WTC11 (cell line): ENCODE measurements at regions not wholly inside any gene's neighbourhood (a gene's known extent, or its start where the extent isn't known, plus 50 kb on each side); places are given as distances from the start of the nearest gene placed in this dataset.

Experiments used
- ARID4B ChIP-seq: sonication (generic); formaldehyde crosslinking; IDR thresholded peaks from 2 replicates; pipeline ENCODE4 v1.8.0; 2023; ENCODE audit warnings: missing genetic modification reagents, mild to moderate bottlenecking, borderline replicate concordance
- ELF4 ChIP-seq: sonication (generic); formaldehyde crosslinking; IDR thresholded peaks from 2 replicates; pipeline ENCODE4 v1.8.1; 2022; ENCODE audit warnings: low read depth, mild to moderate bottlenecking, moderate library complexity, missing genetic modification reagents
- ESRRA ChIP-seq: sonication (generic); formaldehyde crosslinking; IDR thresholded peaks from 2 replicates; pipeline ENCODE4 v1.8.1; 2022; ENCODE audit warnings: mild to moderate bottlenecking, missing genetic modification reagents, borderline replicate concordance
- MAX ChIP-seq: sonication (generic); formaldehyde crosslinking; IDR thresholded peaks from 2 replicates; pipeline ENCODE4 v1.8.0; 2022; ENCODE audit warnings: mild to moderate bottlenecking, missing genetic modification reagents
- RORB ChIP-seq: fragments of 250-450 bp; sonication (Bioruptor Pico); IDR thresholded peaks from 2 replicates; pipeline ENCODE4 v1.9.0; 2021; ENCODE audit warnings: mild to moderate bottlenecking
- SMAD3 ChIP-seq: sonication (generic); formaldehyde crosslinking; IDR thresholded peaks from 2 replicates; pipeline ENCODE4 v1.8.0; 2022; ENCODE audit warnings: missing genetic modification reagents, mild to moderate bottlenecking, borderline replicate concordance
- TEAD4 ChIP-seq: sonication (generic); formaldehyde crosslinking; IDR thresholded peaks from 2 replicates; pipeline ENCODE4 v1.8.0; 2022; ENCODE audit warnings: mild to moderate bottlenecking, missing genetic modification reagents
- ZBTB21 ChIP-seq: sonication (generic); formaldehyde crosslinking; IDR thresholded peaks from 2 replicates; pipeline ENCODE4 v1.8.1; 2023; ENCODE audit warnings: mild to moderate bottlenecking, missing genetic modification reagents, borderline replicate concordance
- TF ChIP-seq, protein P1 (sequence below): sonication (generic); formaldehyde crosslinking; IDR thresholded peaks from 2 replicates; pipeline ENCODE4 v1.8.1; 2022; ENCODE audit warnings: missing genetic modification reagents, borderline replicate concordance
- TF ChIP-seq, protein P2 (sequence below): sonication (generic); formaldehyde crosslinking; conservative IDR thresholded peaks from 2 replicates; pipeline ENCODE4 v1.8.1; 2022; ENCODE audit warnings: mild to moderate bottlenecking, missing genetic modification reagents
- TF ChIP-seq, protein P3 (sequence below): fragments of 200-600 bp; IDR thresholded peaks from 2 replicates; pipeline ENCODE4 v1.8.0; 2022; ENCODE audit warnings: antibody characterized with exemption
- TF ChIP-seq, protein P4 (sequence below): sonication (generic); formaldehyde crosslinking; IDR thresholded peaks from 2 replicates; pipeline ENCODE4 v1.8.1; 2023; ENCODE audit warnings: mild to moderate bottlenecking, missing genetic modification reagents

DNA sequence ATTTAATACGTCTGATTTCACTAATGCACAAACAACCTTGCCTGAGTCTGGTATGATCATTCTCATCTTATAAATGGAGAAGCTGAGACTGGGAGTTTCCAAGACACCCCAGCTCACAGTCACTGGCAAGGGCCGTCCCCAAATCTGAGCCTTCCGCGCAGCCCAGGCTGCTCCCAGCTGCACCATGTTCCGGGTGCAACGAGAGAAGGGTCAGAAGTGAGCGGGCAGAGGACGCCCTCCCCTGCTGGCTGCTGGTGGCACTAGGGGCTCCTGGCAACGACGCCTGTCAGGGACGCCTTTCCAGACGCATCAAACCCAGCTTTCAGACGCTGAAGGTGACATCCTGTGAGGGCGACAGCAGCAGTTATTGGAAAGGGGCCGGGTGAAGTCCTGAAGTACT, 115.3 kb upstream of the PROKR2 start:
- TF ChIP-seq, protein P1, sequence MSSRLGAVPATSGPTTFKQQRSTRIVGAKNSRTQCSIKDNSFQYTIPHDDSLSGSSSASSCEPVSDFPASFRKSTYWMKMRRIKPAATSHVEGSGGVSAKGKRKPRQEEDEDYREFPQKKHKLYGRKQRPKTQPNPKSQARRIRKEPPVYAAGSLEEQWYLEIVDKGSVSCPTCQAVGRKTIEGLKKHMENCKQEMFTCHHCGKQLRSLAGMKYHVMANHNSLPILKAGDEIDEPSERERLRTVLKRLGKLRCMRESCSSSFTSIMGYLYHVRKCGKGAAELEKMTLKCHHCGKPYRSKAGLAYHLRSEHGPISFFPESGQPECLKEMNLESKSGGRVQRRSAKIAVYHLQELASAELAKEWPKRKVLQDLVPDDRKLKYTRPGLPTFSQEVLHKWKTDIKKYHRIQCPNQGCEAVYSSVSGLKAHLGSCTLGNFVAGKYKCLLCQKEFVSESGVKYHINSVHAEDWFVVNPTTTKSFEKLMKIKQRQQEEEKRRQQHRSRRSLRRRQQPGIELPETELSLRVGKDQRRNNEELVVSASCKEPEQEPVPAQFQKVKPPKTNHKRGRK (CRISPR knock-in tag), result no peak
- TF ChIP-seq RORB (CRISPR knock-in tag), result no peak
- TF ChIP-seq MAX (CRISPR knock-in tag), result no peak
- no peak for TF ChIP-seq ZBTB21 (CRISPR knock-in tag)
- TF ChIP-seq, protein P2, sequence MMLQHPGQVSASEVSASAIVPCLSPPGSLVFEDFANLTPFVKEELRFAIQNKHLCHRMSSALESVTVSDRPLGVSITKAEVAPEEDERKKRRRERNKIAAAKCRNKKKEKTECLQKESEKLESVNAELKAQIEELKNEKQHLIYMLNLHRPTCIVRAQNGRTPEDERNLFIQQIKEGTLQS (CRISPR knock-in tag), result no peak
- TF ChIP-seq SMAD3 (CRISPR knock-in tag), result no peak
- no peak for TF ChIP-seq ELF4
- TF ChIP-seq, protein P3, sequence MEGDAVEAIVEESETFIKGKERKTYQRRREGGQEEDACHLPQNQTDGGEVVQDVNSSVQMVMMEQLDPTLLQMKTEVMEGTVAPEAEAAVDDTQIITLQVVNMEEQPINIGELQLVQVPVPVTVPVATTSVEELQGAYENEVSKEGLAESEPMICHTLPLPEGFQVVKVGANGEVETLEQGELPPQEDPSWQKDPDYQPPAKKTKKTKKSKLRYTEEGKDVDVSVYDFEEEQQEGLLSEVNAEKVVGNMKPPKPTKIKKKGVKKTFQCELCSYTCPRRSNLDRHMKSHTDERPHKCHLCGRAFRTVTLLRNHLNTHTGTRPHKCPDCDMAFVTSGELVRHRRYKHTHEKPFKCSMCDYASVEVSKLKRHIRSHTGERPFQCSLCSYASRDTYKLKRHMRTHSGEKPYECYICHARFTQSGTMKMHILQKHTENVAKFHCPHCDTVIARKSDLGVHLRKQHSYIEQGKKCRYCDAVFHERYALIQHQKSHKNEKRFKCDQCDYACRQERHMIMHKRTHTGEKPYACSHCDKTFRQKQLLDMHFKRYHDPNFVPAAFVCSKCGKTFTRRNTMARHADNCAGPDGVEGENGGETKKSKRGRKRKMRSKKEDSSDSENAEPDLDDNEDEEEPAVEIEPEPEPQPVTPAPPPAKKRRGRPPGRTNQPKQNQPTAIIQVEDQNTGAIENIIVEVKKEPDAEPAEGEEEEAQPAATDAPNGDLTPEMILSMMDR, result no peak
- no peak for TF ChIP-seq ESRRA (CRISPR knock-in tag)
- TF ChIP-seq, protein P4, sequence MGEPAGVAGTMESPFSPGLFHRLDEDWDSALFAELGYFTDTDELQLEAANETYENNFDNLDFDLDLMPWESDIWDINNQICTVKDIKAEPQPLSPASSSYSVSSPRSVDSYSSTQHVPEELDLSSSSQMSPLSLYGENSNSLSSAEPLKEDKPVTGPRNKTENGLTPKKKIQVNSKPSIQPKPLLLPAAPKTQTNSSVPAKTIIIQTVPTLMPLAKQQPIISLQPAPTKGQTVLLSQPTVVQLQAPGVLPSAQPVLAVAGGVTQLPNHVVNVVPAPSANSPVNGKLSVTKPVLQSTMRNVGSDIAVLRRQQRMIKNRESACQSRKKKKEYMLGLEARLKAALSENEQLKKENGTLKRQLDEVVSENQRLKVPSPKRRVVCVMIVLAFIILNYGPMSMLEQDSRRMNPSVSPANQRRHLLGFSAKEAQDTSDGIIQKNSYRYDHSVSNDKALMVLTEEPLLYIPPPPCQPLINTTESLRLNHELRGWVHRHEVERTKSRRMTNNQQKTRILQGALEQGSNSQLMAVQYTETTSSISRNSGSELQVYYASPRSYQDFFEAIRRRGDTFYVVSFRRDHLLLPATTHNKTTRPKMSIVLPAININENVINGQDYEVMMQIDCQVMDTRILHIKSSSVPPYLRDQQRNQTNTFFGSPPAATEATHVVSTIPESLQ (CRISPR knock-in tag), result no peak
- no peak for TF ChIP-seq TEAD4 (CRISPR knock-in tag)
- no peak for TF ChIP-seq ARID4B (CRISPR knock-in tag)
